Caco-2 (cell line): ENCODE measurements at regions not wholly inside any gene's neighbourhood (a gene's known extent, or its start where the extent isn't known, plus 50 kb on each side); places are given as distances from the start of the nearest gene placed in this dataset.

Experiments used
- BruUV-seq: library from RNA; stranded (reverse); fragments of 400-500 nt; replicated peaks from 2 replicates; lab custom pipeline; 2021; lab: Mats Ljungman, UMichigan
- CTCF ChIA-PET: fragments of 300-600 bp; sonication (Branson Sonifier 250); formaldehyde crosslinking; loops from one replicate; lab custom pipeline; 2022; ENCODE audit warnings: antibody characterized with exemption; lab: Charles Lee
- POLR2A ChIA-PET: fragments of 300-600 bp; sonication (Branson Sonifier 250); formaldehyde crosslinking; loops from one replicate; lab custom pipeline; 2022; ENCODE audit warnings: antibody characterized with exemption; lab: Charles Lee
- DNase-seq, 2 experiments: peaks; one replicate each; pipeline versions ENCODE4 v3.0.0 to v3.0.0-alpha.2; 2020 to 2022
- H3K27me3 ChIP-seq: replicated peaks from 2 replicates; pipeline ENCODE4 v1.6.0; 2011; ENCODE audit warnings: low read length; ENCODE audit not compliant: control insufficient read depth, insufficient read depth
- H3K36me3 ChIP-seq: 2 replicates; pipeline ENCODE4 v1.5.1; 2011; ENCODE audit warnings: low read length; ENCODE audit not compliant: control insufficient read depth, insufficient read depth
- H3K4me1 ChIP-seq: fragments of 250-450 bp; sonication (Bioruptor Pico); 2 replicates; pipeline ENCODE4 v1.5.1; 2020; ENCODE audit warnings: mild to moderate bottlenecking
- H3K4me3 ChIP-seq: 2 replicates; pipeline ENCODE4 v1.5.1; 2011; ENCODE audit warnings: low read depth, mild to moderate bottlenecking, control low read depth, low read length
- H3K9me3 ChIP-seq: fragments of 250-450 bp; sonication (Bioruptor Pico); 2 replicates; pipeline ENCODE4 v1.5.1; 2020; ENCODE audit warnings: mild to moderate bottlenecking, moderate library complexity
- H3K27ac Mint-ChIP-seq: one replicate; pipeline ENCODE4 v1.8.0; 2022; ENCODE audit warnings: mixed read lengths; ENCODE audit not compliant: unreplicated experiment
- H3K27me3 Mint-ChIP-seq: one replicate; pipeline ENCODE4 v1.8.0; 2022; ENCODE audit warnings: mixed read lengths; ENCODE audit not compliant: insufficient read depth, unreplicated experiment
- H3K36me3 Mint-ChIP-seq: one replicate; pipeline ENCODE4 v1.8.0; 2022; ENCODE audit warnings: mild to moderate bottlenecking, mixed read lengths; ENCODE audit not compliant: insufficient read depth, unreplicated experiment
- H3K4me1 Mint-ChIP-seq: one replicate; pipeline ENCODE4 v1.8.0; 2022; ENCODE audit warnings: low read depth, mixed read lengths; ENCODE audit not compliant: unreplicated experiment
- H3K4me3 Mint-ChIP-seq: one replicate; pipeline ENCODE4 v1.8.0; 2022; ENCODE audit warnings: mild to moderate bottlenecking, moderate library complexity, mixed read lengths; ENCODE audit not compliant: unreplicated experiment
- H3K9me3 Mint-ChIP-seq: one replicate; pipeline ENCODE4 v1.8.0; 2022; ENCODE audit warnings: mixed read lengths; ENCODE audit not compliant: unreplicated experiment
- CTCF ChIP-seq, 2 experiments: fragments of 200-600 bp in 1 of 2; IDR thresholded peaks; 1 replicate in 1 of 2; 2 replicates in 1 of 2; pipeline versions ENCODE4 v1.5.1 to v1.8.0; 2011 to 2022; ENCODE audit warnings: antibody characterized with exemption in 1 of 2, control low read depth in 1 of 2, inconsistent platforms in 1 of 2, low read depth in 1 of 2, low read length in 1 of 2, mild to moderate bottlenecking in 1 of 2, moderate library complexity in 1 of 2; ENCODE audit not compliant: insufficient read depth in 1 of 2, severe bottlenecking in 1 of 2, unreplicated experiment in 1 of 2
- intact Hi-C: fragments of 100-400 bp; cut with micrococcal nuclease; formaldehyde crosslinking; loops from one replicate; pipeline ENCODE4 v1.10.0; 2022; ENCODE audit not compliant: unreplicated experiment

- Histone ChIP-seq H3K4me1 (no peaks in the 10 kb centered on the region), H3K36me3 (no peaks in the 10 kb centered on the region), H3K4me3 (no peak overlapping the region), H3K27me3 (no peaks in the 10 kb centered on the region), H3K9me3 (no peaks in the 10 kb centered on the region)
- ChIA-PET POLR2A (no interaction called here), CTCF (no interaction called here)
- Mint-ChIP-seq H3K27ac (no peak overlapping the region), H3K27me3 (no peaks in the 10 kb centered on the region), H3K9me3 (no peaks in the 10 kb centered on the region), H3K36me3 (no peaks in the 10 kb centered on the region), H3K4me1 (no peaks in the 10 kb centered on the region), H3K4me3 (no peak overlapping the region)
- no TSS peak for BruUV-seq
- intact Hi-C loops: no loop called here
- no peak for DNase-seq
- no peak for TF ChIP-seq CTCF (IDR thresholded peaks at IDR 0.05; ENCODE audit: insufficient read depth in 1 of 2, low read depth in 1 of 2, low read length in 1 of 2, severe bottlenecking in 1 of 2, unreplicated experiment in 1 of 2)
Observed at GRCh38 chr18:52216666-52217065, 123.3 kb upstream of the DCC start.

- H3K4me3 Mint-ChIP-seq: no peak overlapping the region
- H3K9me3 Mint-ChIP-seq: no peaks in the 10 kb centered on the region
- H3K36me3 Mint-ChIP-seq: no peaks in the 10 kb centered on the region
- H3K9me3 ChIP-seq: no peaks in the 10 kb centered on the region
- TF ChIP-seq CTCF (IDR thresholded peaks at IDR 0.05; ENCODE audit: insufficient read depth in 1 of 2, low read depth in 1 of 2, low read length in 1 of 2, severe bottlenecking in 1 of 2, unreplicated experiment in 1 of 2): no peak
- H3K27ac Mint-ChIP-seq: no peak overlapping the region
- intact Hi-C loops: no loop called here
- H3K27me3 Mint-ChIP-seq: no peaks in the 10 kb centered on the region
- CTCF ChIA-PET: no interaction called here
- DNase-seq: no peak
- POLR2A ChIA-PET: no interaction called here
- H3K4me1 Mint-ChIP-seq: no peaks in the 10 kb centered on the region
- no peaks in the 10 kb centered on the region for H3K4me1 ChIP-seq
- BruUV-seq: no TSS peak
- H3K36me3 ChIP-seq: no peaks in the 10 kb centered on the region
- no peaks in the 10 kb centered on the region for H3K27me3 ChIP-seq
- H3K4me3 ChIP-seq: no peak overlapping the region
Observed at GRCh38 chr18:52219102-52219501, 120.9 kb upstream of the DCC start.

- Mint-ChIP-seq H3K4me1 (no peaks in the 10 kb centered on the region), H3K9me3 (no peaks in the 10 kb centered on the region), H3K36me3 (no peaks in the 10 kb centered on the region), H3K27me3 (no peaks in the 10 kb centered on the region), H3K27ac (no peak overlapping the region), H3K4me3 (no peak overlapping the region)
- intact Hi-C loops: no loop called here
- no TSS peak for BruUV-seq
- TF ChIP-seq CTCF (IDR thresholded peaks at IDR 0.05; ENCODE audit: insufficient read depth in 1 of 2, low read depth in 1 of 2, low read length in 1 of 2, severe bottlenecking in 1 of 2, unreplicated experiment in 1 of 2): no peak
- no peak overlapping the region for H3K4me3 ChIP-seq
- H3K9me3 ChIP-seq: no peaks in the 10 kb centered on the region
- ChIA-PET CTCF (no interaction called here), POLR2A (no interaction called here)
- no peaks in the 10 kb centered on the region for H3K4me1 ChIP-seq
- H3K27me3 ChIP-seq: no peaks in the 10 kb centered on the region
- H3K36me3 ChIP-seq: no peaks in the 10 kb centered on the region
- DNase-seq: no peak
Observed at GRCh38 chr18:52220062-52220591, 119.9 kb upstream of the DCC start.
